ENCODE measurements at regions not wholly inside any gene's neighbourhood (a gene's known extent, or its start where the extent isn't known, plus 50 kb on each side); places are given as distances from the start of the nearest gene placed in this dataset.

- TF ChIP-seq SP140L (CRISPR knock-in tag; IDR thresholded peaks at IDR 0.05; ENCODE audit: borderline replicate concordance) (0 out of 2 replicates have a peak, but pooled peaks have one; percentile 59), FOXP4 (CRISPR knock-in tag; IDR thresholded peaks at IDR 0.05) (0 out of 2 replicates have a peak, but pooled peaks have one; percentile 54), ZNF710 (CRISPR knock-in tag; IDR thresholded peaks at IDR 0.05; ENCODE audit: borderline replicate concordance) (peak; percentile 69; the same call in 1 of the 2 replicates), ERF (CRISPR knock-in tag; IDR thresholded peaks at IDR 0.05) (peak; percentile 44; the same call in 1 of the 2 replicates), ETV5 (CRISPR knock-in tag; IDR thresholded peaks at IDR 0.05; ENCODE audit: borderline replicate concordance) (peak; percentile 23; the same call in 1 of the 2 replicates), ZNF101 (CRISPR knock-in tag; IDR thresholded peaks at IDR 0.05; ENCODE audit: borderline replicate concordance, low read depth) (no peak), NFKB2 (CRISPR knock-in tag; IDR thresholded peaks at IDR 0.05; ENCODE audit: borderline replicate concordance) (peak; percentile 89; the same call in 1 of the 2 replicates), ZNF530 (CRISPR knock-in tag; IDR thresholded peaks at IDR 0.05; ENCODE audit: low read depth) (no peak), ARNT2 (CRISPR knock-in tag; IDR thresholded peaks at IDR 0.05; ENCODE audit: low read depth) (no peak), FOXK1 (CRISPR knock-in tag; IDR thresholded peaks at IDR 0.05; ENCODE audit: borderline replicate concordance, low read depth) (no peak), MYC (CRISPR knock-in tag; IDR thresholded peaks at IDR 0.05; ENCODE audit: borderline replicate concordance) (0 out of 2 replicates have a peak, but pooled peaks have one; percentile 37), ZNF296 (CRISPR knock-in tag; conservative IDR thresholded peaks at IDR 0.05) (no peak), ZNF143 (CRISPR knock-in tag; IDR thresholded peaks at IDR 0.05) (no peak), REXO4 (CRISPR knock-in tag; IDR thresholded peaks at IDR 0.05; ENCODE audit: borderline replicate concordance) (no peak), ZNF337 (CRISPR knock-in tag; IDR thresholded peaks at IDR 0.05; ENCODE audit: borderline replicate concordance, low read depth) (no peak), ZMYM4 (CRISPR knock-in tag; IDR thresholded peaks at IDR 0.05) (peak; percentile 54), CSRNP2 (CRISPR knock-in tag; conservative IDR thresholded peaks at IDR 0.05; ENCODE audit: low read depth) (no peak), EEA1 (CRISPR knock-in tag; IDR thresholded peaks at IDR 0.05; ENCODE audit: borderline replicate concordance) (no peak)
- TF ChIP-seq, protein P1, sequence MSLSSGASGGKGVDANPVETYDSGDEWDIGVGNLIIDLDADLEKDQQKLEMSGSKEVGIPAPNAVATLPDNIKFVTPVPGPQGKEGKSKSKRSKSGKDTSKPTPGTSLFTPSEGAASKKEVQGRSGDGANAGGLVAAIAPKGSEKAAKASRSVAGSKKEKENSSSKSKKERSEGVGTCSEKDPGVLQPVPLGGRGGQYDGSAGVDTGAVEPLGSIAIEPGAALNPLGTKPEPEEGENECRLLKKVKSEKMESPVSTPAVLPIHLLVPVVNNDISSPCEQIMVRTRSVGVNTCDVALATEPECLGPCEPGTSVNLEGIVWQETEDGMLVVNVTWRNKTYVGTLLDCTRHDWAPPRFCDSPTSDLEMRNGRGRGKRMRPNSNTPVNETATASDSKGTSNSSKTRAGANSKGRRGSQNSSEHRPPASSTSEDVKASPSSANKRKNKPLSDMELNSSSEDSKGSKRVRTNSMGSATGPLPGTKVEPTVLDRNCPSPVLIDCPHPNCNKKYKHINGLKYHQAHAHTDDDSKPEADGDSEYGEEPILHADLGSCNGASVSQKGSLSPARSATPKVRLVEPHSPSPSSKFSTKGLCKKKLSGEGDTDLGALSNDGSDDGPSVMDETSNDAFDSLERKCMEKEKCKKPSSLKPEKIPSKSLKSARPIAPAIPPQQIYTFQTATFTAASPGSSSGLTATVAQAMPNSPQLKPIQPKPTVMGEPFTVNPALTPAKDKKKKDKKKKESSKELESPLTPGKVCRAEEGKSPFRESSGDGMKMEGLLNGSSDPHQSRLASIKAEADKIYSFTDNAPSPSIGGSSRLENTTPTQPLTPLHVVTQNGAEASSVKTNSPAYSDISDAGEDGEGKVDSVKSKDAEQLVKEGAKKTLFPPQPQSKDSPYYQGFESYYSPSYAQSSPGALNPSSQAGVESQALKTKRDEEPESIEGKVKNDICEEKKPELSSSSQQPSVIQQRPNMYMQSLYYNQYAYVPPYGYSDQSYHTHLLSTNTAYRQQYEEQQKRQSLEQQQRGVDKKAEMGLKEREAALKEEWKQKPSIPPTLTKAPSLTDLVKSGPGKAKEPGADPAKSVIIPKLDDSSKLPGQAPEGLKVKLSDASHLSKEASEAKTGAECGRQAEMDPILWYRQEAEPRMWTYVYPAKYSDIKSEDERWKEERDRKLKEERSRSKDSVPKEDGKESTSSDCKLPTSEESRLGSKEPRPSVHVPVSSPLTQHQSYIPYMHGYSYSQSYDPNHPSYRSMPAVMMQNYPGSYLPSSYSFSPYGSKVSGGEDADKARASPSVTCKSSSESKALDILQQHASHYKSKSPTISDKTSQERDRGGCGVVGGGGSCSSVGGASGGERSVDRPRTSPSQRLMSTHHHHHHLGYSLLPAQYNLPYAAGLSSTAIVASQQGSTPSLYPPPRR (CRISPR knock-in tag; IDR thresholded peaks at IDR 0.05; ENCODE audit: borderline replicate concordance) = no peak
Measured at GRCh38 chr2:205885492-205886099, 200.4 kb downstream of the INO80D start (continued).

Data from HepG2 (cell line).